ENCODE measurements at regions not wholly inside any gene's neighbourhood (a gene's known extent, or its start where the extent isn't known, plus 50 kb on each side); places are given as distances from the start of the nearest gene placed in this dataset.

DNA sequence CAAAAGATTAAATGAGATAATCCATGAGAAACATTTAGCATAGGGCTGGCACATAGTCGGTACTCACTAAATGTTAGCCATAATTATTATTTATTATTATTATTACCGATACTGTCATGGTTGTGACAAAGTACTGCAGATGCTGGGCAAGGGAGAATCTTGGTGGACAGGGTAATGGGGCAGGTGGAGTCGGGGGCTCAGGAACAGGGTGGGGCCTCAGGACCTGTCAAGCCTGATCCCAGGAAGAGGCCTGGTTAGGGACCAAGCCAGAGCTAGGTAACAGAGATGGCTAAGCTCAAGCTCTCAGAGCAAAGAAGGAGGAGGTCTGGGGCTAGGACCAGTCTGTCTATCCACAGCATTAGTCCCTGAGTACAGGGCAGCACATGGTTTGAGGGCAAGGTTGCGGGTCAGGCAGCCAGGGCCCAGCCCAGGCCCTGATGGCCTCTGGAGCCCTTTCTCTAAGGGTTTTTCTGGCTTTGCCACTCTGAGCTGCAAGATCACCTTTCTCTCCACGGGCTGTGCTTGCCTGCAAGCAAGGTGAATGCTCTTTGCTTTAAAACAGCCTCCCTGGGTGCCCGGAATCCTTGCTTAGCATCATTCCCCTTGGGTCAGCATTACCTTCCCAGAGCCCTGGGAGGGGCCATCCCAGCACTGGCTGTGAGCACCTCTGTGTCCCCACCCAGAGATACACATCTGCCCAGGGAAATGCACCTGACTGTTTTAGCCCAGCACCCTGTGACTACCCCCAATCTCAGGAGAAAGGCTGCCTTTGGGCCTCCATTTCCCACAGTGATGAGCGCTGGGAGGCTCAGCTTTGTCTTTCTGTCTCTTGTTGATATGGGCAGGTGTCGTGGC, 572.0 kb downstream of the PTPRU start:
- ATAC-seq (ENCODE audit: low FRiP score in 2 of 2), result no peak
- Histone ChIP-seq H3K27ac (no peak overlapping the region), H3K36me3 (no peaks in the 10 kb centered on the region), H3K4me1 (no peaks in the 10 kb centered on the region), H3K9me3 (no peaks in the 10 kb centered on the region), H3K4me3 (no peak overlapping the region), H3K27me3 (no peaks in the 10 kb centered on the region)
- DNase-seq, result peak in 1 of 2 donors; percentile 15
- TF ChIP-seq, protein P1, sequence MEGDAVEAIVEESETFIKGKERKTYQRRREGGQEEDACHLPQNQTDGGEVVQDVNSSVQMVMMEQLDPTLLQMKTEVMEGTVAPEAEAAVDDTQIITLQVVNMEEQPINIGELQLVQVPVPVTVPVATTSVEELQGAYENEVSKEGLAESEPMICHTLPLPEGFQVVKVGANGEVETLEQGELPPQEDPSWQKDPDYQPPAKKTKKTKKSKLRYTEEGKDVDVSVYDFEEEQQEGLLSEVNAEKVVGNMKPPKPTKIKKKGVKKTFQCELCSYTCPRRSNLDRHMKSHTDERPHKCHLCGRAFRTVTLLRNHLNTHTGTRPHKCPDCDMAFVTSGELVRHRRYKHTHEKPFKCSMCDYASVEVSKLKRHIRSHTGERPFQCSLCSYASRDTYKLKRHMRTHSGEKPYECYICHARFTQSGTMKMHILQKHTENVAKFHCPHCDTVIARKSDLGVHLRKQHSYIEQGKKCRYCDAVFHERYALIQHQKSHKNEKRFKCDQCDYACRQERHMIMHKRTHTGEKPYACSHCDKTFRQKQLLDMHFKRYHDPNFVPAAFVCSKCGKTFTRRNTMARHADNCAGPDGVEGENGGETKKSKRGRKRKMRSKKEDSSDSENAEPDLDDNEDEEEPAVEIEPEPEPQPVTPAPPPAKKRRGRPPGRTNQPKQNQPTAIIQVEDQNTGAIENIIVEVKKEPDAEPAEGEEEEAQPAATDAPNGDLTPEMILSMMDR (IDR thresholded peaks at IDR 0.05), result no peak
- no peak for TF ChIP-seq POLR2AphosphoS5 (IDR thresholded peaks at IDR 0.05)
- TF ChIP-seq EP300 (IDR thresholded peaks at IDR 0.05), result no peak
- no peak for TF ChIP-seq POLR2A (IDR thresholded peaks at IDR 0.05)
- WGBS, 2 donors, result 88 to 91% methylated on average over 7 to 8 of the region's 8 CpGs

DNA sequence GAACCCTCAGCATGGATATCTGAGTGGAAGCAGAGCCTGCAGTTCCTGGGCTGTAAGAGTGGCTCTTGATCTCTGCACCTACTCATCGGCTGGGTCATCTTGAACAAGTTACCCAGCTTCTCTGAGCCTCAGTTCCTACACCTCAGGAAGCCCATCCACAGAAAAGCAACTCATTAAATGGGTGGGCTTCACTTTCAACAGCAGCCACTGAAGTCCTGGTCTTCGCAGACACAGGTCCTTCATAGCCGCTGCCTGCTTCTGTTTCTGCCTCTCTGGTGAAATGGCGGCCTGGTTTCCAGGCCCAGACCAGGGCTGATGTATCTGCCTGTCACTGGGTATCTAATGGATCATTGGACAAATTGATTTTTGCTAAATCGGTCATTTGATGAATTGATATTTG, 571.4 kb downstream of the PTPRU start:
- no peaks in the 10 kb centered on the region for H3K36me3 ChIP-seq
- no peaks in the 10 kb centered on the region for H3K9me3 ChIP-seq
- ATAC-seq (ENCODE audit: low FRiP score in 2 of 2) (no peak), DNase-seq (peak in 1 of 2 donors; percentile 10)
- TF ChIP-seq POLR2AphosphoS5 (IDR thresholded peaks at IDR 0.05), result no peak
- TF ChIP-seq, protein P1 (IDR thresholded peaks at IDR 0.05), result no peak
- H3K27ac ChIP-seq, result no peak overlapping the region
- no peaks in the 10 kb centered on the region for H3K27me3 ChIP-seq
- H3K4me1 ChIP-seq, result no peaks in the 10 kb centered on the region
- H3K4me3 ChIP-seq, result no peak overlapping the region
- WGBS, 2 donors, result 86 to 92% methylated on average over 5 of the region's 5 CpGs

DNA sequence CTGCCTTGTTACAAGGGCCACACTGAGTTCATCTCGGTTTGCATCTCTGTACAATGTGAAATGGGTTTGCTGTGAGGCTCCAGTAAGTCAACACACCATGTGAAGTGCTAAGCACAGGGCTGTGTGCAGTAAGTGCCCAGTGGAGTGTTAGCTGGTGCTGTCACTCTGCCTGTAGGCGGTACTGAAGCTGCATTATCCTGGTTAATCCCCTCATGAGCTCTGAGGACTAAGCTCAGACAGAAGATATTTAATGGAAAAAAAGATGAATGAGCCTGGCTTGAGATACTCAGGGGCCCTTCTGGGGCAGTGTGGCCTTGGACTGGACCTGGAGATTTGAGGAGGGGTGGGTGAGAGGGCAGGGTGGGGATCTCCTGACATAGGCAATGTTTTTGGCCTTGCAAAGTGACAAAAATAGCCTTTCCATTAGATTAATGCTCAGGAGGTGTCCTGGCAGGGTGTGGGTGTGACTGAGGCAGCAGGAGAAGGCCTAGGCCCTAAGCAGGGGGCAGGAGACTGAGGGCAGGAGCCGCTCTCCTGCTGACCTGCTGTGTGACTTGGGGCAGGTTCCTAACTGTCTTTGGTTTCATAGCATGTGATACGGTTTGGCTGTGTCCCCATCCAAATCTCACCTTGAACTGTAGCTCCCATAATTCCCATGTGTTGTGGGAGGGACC, 570.5 kb downstream of the PTPRU start:
- Histone ChIP-seq H3K27ac (no peak overlapping the region), H3K36me3 (no peaks in the 10 kb centered on the region), H3K27me3 (no peaks in the 10 kb centered on the region), H3K4me3 (no peak overlapping the region), H3K4me1 (no peaks in the 10 kb centered on the region), H3K9me3 (no peaks in the 10 kb centered on the region)
- 60 to 69% methylated on average over 4 of the region's 4 CpGs for WGBS, 2 donors
- TF ChIP-seq, protein P1 (IDR thresholded peaks at IDR 0.05), result no peak
- ATAC-seq (ENCODE audit: low FRiP score in 2 of 2) (no peak), DNase-seq (peak in 1 of 2 donors; percentile 9)

DNA sequence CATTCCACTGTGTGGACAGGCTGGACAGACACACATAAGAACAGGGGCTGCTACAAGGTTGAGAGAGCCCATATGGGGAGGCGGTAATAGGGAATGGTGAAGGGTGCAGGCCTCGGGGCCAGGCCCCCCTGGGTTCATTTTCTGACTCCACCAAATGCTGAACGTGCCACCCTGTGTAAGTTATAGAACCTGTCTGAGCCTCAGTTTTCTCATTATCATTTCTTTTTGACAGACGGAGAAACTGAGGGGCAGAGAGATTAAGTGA, 569.5 kb downstream of the PTPRU start:
- Histone ChIP-seq H3K9me3 (no peaks in the 10 kb centered on the region), H3K27me3 (no peaks in the 10 kb centered on the region), H3K4me1 (no peaks in the 10 kb centered on the region), H3K36me3 (no peaks in the 10 kb centered on the region), H3K27ac (no peak overlapping the region), H3K4me3 (no peak overlapping the region)
- ATAC-seq (ENCODE audit: low FRiP score in 2 of 2) (no peak), DNase-seq (peak in 1 of 2 donors; percentile 10)
- TF ChIP-seq, protein P1 (IDR thresholded peaks at IDR 0.05), result no peak
- TF ChIP-seq POLR2AphosphoS5 (IDR thresholded peaks at IDR 0.05), result no peak
- no peak for TF ChIP-seq POLR2A (IDR thresholded peaks at IDR 0.05)
- no peak for TF ChIP-seq EP300 (IDR thresholded peaks at IDR 0.05)
- WGBS, 2 donors, result 77 to 87% methylated on average over 4 of the region's 4 CpGs

Data from upper lobe of left lung (tissue), 6 donors.